ENCODE measurements at regions not wholly inside any gene's neighbourhood (a gene's known extent, or its start where the extent isn't known, plus 50 kb on each side); places are given as distances from the start of the nearest gene placed in this dataset.

- Histone ChIP-seq H3K9ac (ENCODE audit: insufficient read depth, low read depth, low read length) (no peak overlapping the region), H3K4me1 (ENCODE audit: insufficient read depth, low read length) (no peaks in the 10 kb centered on the region), H3K27ac (ENCODE audit: extremely low read length, insufficient read depth, low read length) (no peak overlapping the region), H3K9me3 (ENCODE audit: low read length) (no peaks in the 10 kb centered on the region), H3K4me2 (ENCODE audit: low read depth, low read length) (no peak overlapping the region), H2AFZ (ENCODE audit: low read length) (no peak overlapping the region), H3K27me3 (ENCODE audit: control insufficient read depth in 1 of 2, insufficient read depth in 2 of 2, low read length in 2 of 2) (no peaks in the 10 kb centered on the region), H4K20me1 (ENCODE audit: insufficient read depth, low read length) (no peaks in the 10 kb centered on the region), H3K79me2 (ENCODE audit: insufficient read depth, low read length) (no peaks in the 10 kb centered on the region), H3K36me3 (replicated peaks in 1 of 2; ENCODE audit: control insufficient read depth in 1 of 2, insufficient read depth in 2 of 2, low read length in 2 of 2) (no peaks in the 10 kb centered on the region), H3K4me3 (replicated peaks in 1 of 3; ENCODE audit: insufficient read depth in 1 of 3, low read depth in 2 of 3, low read length in 3 of 3) (no peak overlapping the region)
- FAIRE-seq (no peak), ATAC-seq (no peak), DNase-seq (ENCODE audit: low spot score) (no peak)
- intact Hi-C loops (cut with micrococcal nuclease; ENCODE audit: unreplicated experiment) (no loop called here), in situ Hi-C loops (cut with HindIII; ENCODE audit: extremely low pct_ligation_motif_present, low pct_unique_long_range_greater_than_20kb) (no loop called here)
- 3% methylated on average over 2 of the region's 2 CpGs for WGBS (ENCODE audit: low lambda C conversion rate)
- ChIA-PET CTCF (ENCODE audit: low intra/inter-chr PET ratio, low total read pairs) (no interaction called here), POLR2A (no interaction called here)
- no TSS peak for BruUV-seq (replicated peaks)
- no peak for TF ChIP-seq SALL2 (CRISPR knock-in tag; IDR thresholded peaks at IDR 0.05)
- no peak for TF ChIP-seq PRDM10 (CRISPR knock-in tag; IDR thresholded peaks at IDR 0.05; ENCODE audit: low read depth)
- no peak for TF ChIP-seq ZNF580 (CRISPR knock-in tag; IDR thresholded peaks at IDR 0.05; ENCODE audit: borderline replicate concordance, low read depth)
- no peak for TF ChIP-seq RXRA (CRISPR knock-in tag; IDR thresholded peaks at IDR 0.05)
- TF ChIP-seq ZNF317 (CRISPR knock-in tag; IDR thresholded peaks at IDR 0.05), result no peak
- TF ChIP-seq ZFP91 (CRISPR knock-in tag; IDR thresholded peaks at IDR 0.05; ENCODE audit: borderline replicate concordance), result no peak
- TF ChIP-seq HOMEZ (CRISPR knock-in tag; IDR thresholded peaks at IDR 0.05; ENCODE audit: low read depth), result no peak
- TF ChIP-seq SP5 (CRISPR knock-in tag; IDR thresholded peaks at IDR 0.05; ENCODE audit: borderline replicate concordance, low read depth), result no peak
- no peak for TF ChIP-seq ZNF720 (CRISPR knock-in tag; IDR thresholded peaks at IDR 0.05)
- no peak for TF ChIP-seq BCLAF1 (IDR thresholded peaks at IDR 0.05)
- TF ChIP-seq HOXA9 (CRISPR knock-in tag; IDR thresholded peaks at IDR 0.05; ENCODE audit: borderline replicate concordance), result no peak
- no peak for TF ChIP-seq HNRNPK (IDR thresholded peaks at IDR 0.05; ENCODE audit: low read depth, low read length, poor library complexity, severe bottlenecking)
- no peak for TF ChIP-seq ZNF264 (CRISPR knock-in tag; IDR thresholded peaks at IDR 0.05)
- TF ChIP-seq ZFP41 (CRISPR knock-in tag; IDR thresholded peaks at IDR 0.05; ENCODE audit: borderline replicate concordance), result no peak
These were observed 1381.5 kb upstream of the AGA start for GRCh38 chr4:178823673-178824295.

Data from HepG2 (cell line).